Loucy (cell line): ENCODE measurements at regions not wholly inside any gene's neighbourhood (a gene's known extent, or its start where the extent isn't known, plus 50 kb on each side); places are given as distances from the start of the nearest gene placed in this dataset.

ENCODE experiments used
- EZH2phosphoT487 ChIP-seq: fragments of 200-600 bp; IDR thresholded peaks from 2 replicates; pipeline ENCODE4 v1.6.1; 2018; ENCODE audit warnings: antibody characterized with exemption, mild to moderate bottlenecking, moderate library complexity, borderline replicate concordance
- TF ChIP-seq, protein P1 (sequence below): fragments of 200-600 bp; sonication (generic); conservative IDR thresholded peaks from 2 replicates; pipeline ENCODE4 v1.5.1; 2014; ENCODE audit warnings: mild to moderate bottlenecking, antibody characterized with exemption, low read length

DNA sequence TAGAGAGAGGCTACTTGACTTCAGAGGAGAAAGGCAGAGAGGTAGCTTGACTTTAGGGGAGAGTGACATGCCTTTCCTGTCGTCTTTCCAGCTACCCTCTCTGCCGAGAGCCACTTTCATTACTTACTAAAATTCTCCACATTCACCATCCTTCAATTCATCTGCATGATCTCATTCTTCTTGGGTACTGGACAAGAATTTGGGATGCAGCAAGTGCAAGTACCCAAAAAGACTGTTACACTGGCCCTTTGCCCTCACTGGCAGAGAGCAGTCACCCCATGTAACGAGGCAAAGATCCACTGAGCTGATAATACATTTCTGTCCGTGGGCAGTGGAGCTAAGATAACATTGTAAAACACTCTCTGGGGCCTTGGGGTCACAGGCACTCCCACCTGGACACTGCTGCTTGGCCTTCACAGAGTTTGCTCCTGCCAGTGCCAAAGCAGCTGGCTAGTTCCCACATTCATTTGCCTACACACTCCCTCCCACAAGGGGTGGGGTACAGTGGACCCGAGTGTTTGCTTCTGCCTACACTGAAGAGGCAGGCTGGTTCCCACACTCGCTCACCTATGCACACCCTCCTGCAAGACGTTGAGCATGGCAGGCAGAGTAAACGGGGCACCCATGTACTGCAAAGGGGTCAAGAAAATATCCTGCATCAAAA, 1276.9 kb upstream of the PCDH9 start:
- TF ChIP-seq, protein P1, sequence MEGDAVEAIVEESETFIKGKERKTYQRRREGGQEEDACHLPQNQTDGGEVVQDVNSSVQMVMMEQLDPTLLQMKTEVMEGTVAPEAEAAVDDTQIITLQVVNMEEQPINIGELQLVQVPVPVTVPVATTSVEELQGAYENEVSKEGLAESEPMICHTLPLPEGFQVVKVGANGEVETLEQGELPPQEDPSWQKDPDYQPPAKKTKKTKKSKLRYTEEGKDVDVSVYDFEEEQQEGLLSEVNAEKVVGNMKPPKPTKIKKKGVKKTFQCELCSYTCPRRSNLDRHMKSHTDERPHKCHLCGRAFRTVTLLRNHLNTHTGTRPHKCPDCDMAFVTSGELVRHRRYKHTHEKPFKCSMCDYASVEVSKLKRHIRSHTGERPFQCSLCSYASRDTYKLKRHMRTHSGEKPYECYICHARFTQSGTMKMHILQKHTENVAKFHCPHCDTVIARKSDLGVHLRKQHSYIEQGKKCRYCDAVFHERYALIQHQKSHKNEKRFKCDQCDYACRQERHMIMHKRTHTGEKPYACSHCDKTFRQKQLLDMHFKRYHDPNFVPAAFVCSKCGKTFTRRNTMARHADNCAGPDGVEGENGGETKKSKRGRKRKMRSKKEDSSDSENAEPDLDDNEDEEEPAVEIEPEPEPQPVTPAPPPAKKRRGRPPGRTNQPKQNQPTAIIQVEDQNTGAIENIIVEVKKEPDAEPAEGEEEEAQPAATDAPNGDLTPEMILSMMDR, result no peak
- TF ChIP-seq EZH2phosphoT487, result no peak
